Endodermal cell (in vitro differentiated cells): ENCODE measurements at regions not wholly inside any gene's neighbourhood (a gene's known extent, or its start where the extent isn't known, plus 50 kb on each side); places are given as distances from the start of the nearest gene placed in this dataset.

Experiments
- DNase-seq: peaks from one replicate; pipeline ENCODE4 v3.0.0-alpha.2; 2017
- H3K27ac ChIP-seq: 2 replicates; pipeline ENCODE4 v1.5.1; 2013; ENCODE audit warnings: mild to moderate bottlenecking, low read depth, low read length, moderate library complexity
- H3K27me3 ChIP-seq: 2 replicates; pipeline ENCODE4 v1.6.1; 2013; ENCODE audit warnings: mild to moderate bottlenecking, low read length, moderate library complexity; ENCODE audit not compliant: insufficient read depth, control insufficient read depth, poor library complexity, severe bottlenecking
- H3K36me3 ChIP-seq: 2 replicates; pipeline ENCODE4 v1.7.0; 2013; ENCODE audit warnings: mild to moderate bottlenecking, low read length, moderate library complexity; ENCODE audit not compliant: control insufficient read depth, insufficient read depth
- H3K4me1 ChIP-seq: one replicate; pipeline ENCODE4 v1.7.0; 2013; ENCODE audit warnings: low read length; ENCODE audit not compliant: control insufficient read depth, insufficient read depth
- H3K4me3 ChIP-seq: 2 replicates; pipeline ENCODE4 v1.5.1; 2013; ENCODE audit warnings: mild to moderate bottlenecking, low read length, moderate library complexity
- H3K9ac ChIP-seq: 2 replicates; pipeline ENCODE4 v1.6.1; 2013; ENCODE audit warnings: mild to moderate bottlenecking, low read length, moderate library complexity; ENCODE audit not compliant: poor library complexity, severe bottlenecking; ENCODE audit errors: extremely low read depth
- H3K9me3 ChIP-seq: 2 replicates; pipeline ENCODE4 v1.6.1; 2013; ENCODE audit warnings: mild to moderate bottlenecking, low read length, moderate library complexity; ENCODE audit not compliant: control insufficient read depth
- H3K27ac Mint-ChIP-seq: 2 replicates; pipeline ENCODE4 v1.8.0; 2020; ENCODE audit warnings: mixed read lengths
- H3K27me3 Mint-ChIP-seq: 2 replicates; pipeline ENCODE4 v1.8.0; 2021; ENCODE audit warnings: mild to moderate bottlenecking, mixed read lengths; ENCODE audit not compliant: insufficient read depth
- H3K36me3 Mint-ChIP-seq: 2 replicates; pipeline ENCODE4 v1.8.0; 2020; ENCODE audit warnings: low read depth, mixed read lengths
- H3K4me1 Mint-ChIP-seq: 2 replicates; pipeline ENCODE4 v1.8.0; 2020; ENCODE audit warnings: mixed read lengths
- H3K4me3 Mint-ChIP-seq: 2 replicates; pipeline ENCODE4 v1.8.0; 2020; ENCODE audit warnings: mild to moderate bottlenecking, moderate library complexity, mixed read lengths
- H3K9me3 Mint-ChIP-seq: 2 replicates; pipeline ENCODE4 v1.8.0; 2020; ENCODE audit warnings: mild to moderate bottlenecking, mixed read lengths
- WGBS, 2 experiments: methylation state at CpG; one replicate each; pipeline versions ENCODE4 v1.1.5 to v1.1.7; 2013; ENCODE audit warnings: missing lambda C conversion rate in 2 of 2, mixed read lengths in 1 of 2; ENCODE audit not compliant: insufficient coverage in 1 of 2, insufficient read length in 1 of 2; 5-methylcytosine and 5-hydroxymethylcytosine counted together
- TF ChIP-seq, protein P1 (sequence below): fragments of 200-600 bp; sonication (generic); conservative IDR thresholded peaks from 2 replicates; pipeline ENCODE4 v1.5.0; 2021; ENCODE audit warnings: antibody characterized with exemption, mild to moderate bottlenecking

- Histone ChIP-seq H3K4me1 (no peaks in the 10 kb centered on the region), H3K4me3 (no peak overlapping the region), H3K27me3 (no peaks in the 10 kb centered on the region), H3K9me3 (peaks cover 11% of the 10 kb centered on the region), H3K9ac (no peak overlapping the region), H3K27ac (no peak overlapping the region), H3K36me3 (no peaks in the 10 kb centered on the region)
- H3K9me3 Mint-ChIP-seq, result peaks cover 47% of the 10 kb centered on the region
- no peak for DNase-seq
- H3K27ac Mint-ChIP-seq, result no peak overlapping the region
- no peaks in the 10 kb centered on the region for H3K27me3 Mint-ChIP-seq
- WGBS, 2 experiments, result 82% methylated on average over 7 of the region's 7 CpGs; no CpG with 5 or more reads in 1 of the 2 experiments
- H3K36me3 Mint-ChIP-seq, result peaks cover 8% of the 10 kb centered on the region
- no peaks in the 10 kb centered on the region for H3K4me1 Mint-ChIP-seq
- H3K4me3 Mint-ChIP-seq, result no peak overlapping the region
- TF ChIP-seq, protein P1, sequence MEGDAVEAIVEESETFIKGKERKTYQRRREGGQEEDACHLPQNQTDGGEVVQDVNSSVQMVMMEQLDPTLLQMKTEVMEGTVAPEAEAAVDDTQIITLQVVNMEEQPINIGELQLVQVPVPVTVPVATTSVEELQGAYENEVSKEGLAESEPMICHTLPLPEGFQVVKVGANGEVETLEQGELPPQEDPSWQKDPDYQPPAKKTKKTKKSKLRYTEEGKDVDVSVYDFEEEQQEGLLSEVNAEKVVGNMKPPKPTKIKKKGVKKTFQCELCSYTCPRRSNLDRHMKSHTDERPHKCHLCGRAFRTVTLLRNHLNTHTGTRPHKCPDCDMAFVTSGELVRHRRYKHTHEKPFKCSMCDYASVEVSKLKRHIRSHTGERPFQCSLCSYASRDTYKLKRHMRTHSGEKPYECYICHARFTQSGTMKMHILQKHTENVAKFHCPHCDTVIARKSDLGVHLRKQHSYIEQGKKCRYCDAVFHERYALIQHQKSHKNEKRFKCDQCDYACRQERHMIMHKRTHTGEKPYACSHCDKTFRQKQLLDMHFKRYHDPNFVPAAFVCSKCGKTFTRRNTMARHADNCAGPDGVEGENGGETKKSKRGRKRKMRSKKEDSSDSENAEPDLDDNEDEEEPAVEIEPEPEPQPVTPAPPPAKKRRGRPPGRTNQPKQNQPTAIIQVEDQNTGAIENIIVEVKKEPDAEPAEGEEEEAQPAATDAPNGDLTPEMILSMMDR, result no peak
Measured at GRCh38 chrX:121802881-121803412, 755.5 kb downstream of the GLUD2 start.

DNA sequence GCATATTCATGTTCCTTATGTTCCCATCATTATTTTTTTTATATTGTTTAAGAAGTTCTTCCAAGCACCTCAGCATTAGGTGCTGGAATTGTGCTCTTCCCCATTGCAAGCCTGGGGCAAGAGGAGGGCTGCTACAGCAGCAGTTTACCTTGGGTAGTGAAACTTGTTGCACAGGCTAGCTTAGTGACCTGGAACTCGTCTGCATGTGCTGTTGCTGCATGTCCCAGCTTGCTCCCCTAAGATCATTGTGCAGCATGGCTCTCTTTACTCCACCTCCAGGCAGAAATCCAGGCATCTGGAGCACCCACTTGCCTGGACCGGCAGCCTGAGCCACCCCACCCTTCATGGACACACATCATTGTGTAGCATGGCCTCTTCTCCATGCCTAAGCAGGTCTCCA, 776.0 kb downstream of the GLUD2 start:
- no peaks in the 10 kb centered on the region for H3K27me3 Mint-ChIP-seq
- 85% methylated on average over 2 of the region's 2 CpGs; no CpG with 5 or more reads in 1 of the 2 experiments for WGBS, 2 experiments
- no peaks in the 10 kb centered on the region for H3K9me3 ChIP-seq
- no peak overlapping the region for H3K27ac ChIP-seq
- no peaks in the 10 kb centered on the region for H3K36me3 ChIP-seq
- no peak overlapping the region for H3K9ac ChIP-seq
- no peak overlapping the region for H3K27ac Mint-ChIP-seq
- H3K27me3 ChIP-seq, result no peaks in the 10 kb centered on the region
- peaks cover 42% of the 10 kb centered on the region for H3K9me3 Mint-ChIP-seq
- no peaks in the 10 kb centered on the region for H3K4me1 Mint-ChIP-seq
- H3K4me3 Mint-ChIP-seq, result no peak overlapping the region
- H3K4me3 ChIP-seq, result no peak overlapping the region
- peaks cover 4% of the 10 kb centered on the region for H3K36me3 Mint-ChIP-seq
- TF ChIP-seq, protein P1, result no peak
- H3K4me1 ChIP-seq, result no peaks in the 10 kb centered on the region
- no peak for DNase-seq

DNA sequence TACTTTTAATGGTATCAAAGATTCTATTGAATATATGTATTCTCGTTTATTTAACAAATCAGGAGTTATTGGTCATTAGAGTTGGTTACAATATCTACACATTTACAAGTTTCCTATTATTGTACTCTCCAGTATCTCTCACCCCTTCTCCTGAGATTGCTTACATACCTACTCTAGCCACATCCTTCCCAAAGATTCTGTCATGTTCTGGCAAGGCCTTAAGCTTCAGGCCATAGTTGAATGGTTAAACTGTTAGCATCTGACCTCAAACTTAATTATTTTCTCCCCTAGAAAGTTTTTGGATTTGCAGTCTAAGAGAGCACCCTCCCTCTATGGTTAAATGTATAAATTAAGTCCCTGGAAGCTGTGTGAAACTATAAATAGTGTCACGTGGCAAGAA, 784.2 kb downstream of the GLUD2 start:
- Histone ChIP-seq H3K4me3 (no peak overlapping the region), H3K9me3 (no peaks in the 10 kb centered on the region), H3K4me1 (no peaks in the 10 kb centered on the region), H3K36me3 (no peaks in the 10 kb centered on the region), H3K27ac (no peak overlapping the region), H3K9ac (no peak overlapping the region), H3K27me3 (no peaks in the 10 kb centered on the region)
- Mint-ChIP-seq H3K27me3 (no peaks in the 10 kb centered on the region), H3K36me3 (no peaks in the 10 kb centered on the region), H3K9me3 (peaks cover 39% of the 10 kb centered on the region), H3K27ac (no peak overlapping the region), H3K4me1 (no peaks in the 10 kb centered on the region), H3K4me3 (no peak overlapping the region)
- 78% methylated on average over 1 of the region's 2 CpGs; no CpG with 5 or more reads in 1 of the 2 experiments for whole genome bisulfite sequencing, 2 experiments
- no peak for DNase-seq
- TF ChIP-seq, protein P1, result no peak
